AG20443 (cell line): ENCODE measurements at regions not wholly inside any gene's neighbourhood (a gene's known extent, or its start where the extent isn't known, plus 50 kb on each side); places are given as distances from the start of the nearest gene placed in this dataset.
A peak's percentile ranks its signal among the peaks of the same experiment; 100 is the strongest.

ENCODE experiments used
- DNase-seq: peaks from one replicate; pipeline ENCODE4 v3.0.0; 2012; ENCODE audit warnings: low spot score, mixed read lengths

DNA sequence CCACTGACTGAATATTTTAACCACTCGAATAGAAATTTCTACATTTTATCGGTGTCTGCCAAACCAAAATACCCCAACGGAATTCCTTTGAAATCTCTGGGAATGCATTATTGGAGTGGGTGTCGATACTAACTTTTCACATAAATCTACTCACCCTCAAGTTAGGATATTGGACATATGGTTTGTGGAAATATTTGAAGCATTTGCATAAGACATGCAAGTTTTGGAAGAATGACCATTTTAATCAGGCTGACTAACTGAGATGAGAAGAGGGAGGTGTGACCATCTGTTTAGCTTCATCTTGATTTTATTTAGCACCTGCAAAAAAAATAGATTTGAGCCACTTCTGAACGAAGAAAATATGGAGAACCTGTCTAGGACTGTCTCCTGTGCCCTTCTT, 61.2 kb downstream of the KLF6 start:
- DNase-seq: peak; percentile 17

DNA sequence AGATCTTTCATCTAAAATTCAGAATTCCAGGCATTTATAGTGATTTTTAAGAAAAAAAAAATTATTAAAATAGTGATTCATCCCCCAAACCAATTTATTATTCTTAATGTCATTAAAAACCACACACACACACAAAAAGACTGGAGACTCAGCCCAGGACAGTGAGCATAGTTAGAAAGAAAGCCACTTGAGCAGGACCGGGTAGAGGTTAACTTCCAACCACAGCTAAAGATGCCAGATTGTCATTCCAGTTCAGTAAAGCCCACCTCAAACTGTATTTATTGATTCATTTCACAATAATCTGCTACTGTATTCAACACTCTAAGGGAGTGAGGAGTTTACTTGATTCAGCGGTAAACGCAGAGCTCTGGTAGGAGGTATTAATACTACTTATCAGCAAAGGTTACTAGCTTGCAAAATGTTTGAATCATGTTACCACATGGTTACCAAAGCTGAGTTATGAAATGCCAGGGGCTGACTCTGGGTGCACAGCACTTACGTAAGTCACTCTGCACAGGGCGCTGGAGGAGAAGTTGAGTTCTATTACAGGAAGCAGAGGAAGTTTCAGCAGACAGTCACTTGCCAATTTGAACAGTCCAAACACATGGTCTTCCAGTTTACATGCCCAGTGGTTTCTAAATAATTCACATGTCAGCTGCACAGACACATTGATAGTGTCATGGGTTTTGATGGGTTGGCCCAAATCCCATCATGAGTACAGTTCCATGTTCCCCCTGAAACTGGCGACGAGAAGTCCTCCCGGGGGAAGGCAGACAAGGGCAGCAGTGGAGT, 64.6 kb downstream of the KLF6 start:
- peak; percentile 79 for DNase-seq

- DNase-seq: no peak
Observed at GRCh38 chr10:3719024-3719843, 65.8 kb downstream of the KLF6 start.

DNA sequence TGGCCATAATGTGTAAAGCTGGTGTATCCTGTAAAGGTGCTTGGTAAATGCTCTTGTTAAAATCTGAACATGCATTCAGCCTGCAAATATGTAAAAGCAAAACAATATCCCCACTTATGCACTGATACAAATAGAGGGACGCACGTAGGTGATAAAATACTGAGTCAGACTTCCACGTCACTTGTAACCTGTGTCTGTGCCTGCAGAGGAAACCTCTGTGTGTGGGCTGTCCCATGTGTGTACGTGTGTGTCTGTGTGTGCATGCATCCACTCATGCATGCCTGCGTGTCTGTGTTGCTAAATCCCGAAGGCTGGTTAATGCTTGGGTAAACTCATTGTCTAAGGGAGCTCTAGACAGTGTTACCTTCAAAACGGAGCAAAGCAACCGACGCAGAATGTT, 68.9 kb downstream of the KLF6 start:
- DNase-seq: no peak

DNA sequence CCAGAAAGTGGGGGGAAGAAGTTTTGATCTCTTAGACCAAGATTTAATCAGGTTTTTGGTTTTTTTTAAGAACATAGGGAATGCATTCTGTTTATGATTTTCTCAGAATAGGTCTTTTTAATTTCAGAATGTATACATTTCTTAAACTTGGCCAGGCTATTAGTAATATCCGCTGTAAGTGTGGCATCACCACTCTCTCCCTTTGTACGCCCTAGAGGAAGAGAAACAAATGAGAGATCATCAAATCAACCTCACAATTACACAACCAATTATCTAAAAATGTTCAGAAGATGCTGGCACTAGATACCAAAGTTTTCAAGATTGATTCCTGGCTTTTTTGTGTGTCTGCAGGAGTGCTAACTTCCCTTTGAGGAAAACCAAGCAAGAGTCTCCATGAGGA, 70.0 kb downstream of the KLF6 start:
- no peak for DNase-seq

DNA sequence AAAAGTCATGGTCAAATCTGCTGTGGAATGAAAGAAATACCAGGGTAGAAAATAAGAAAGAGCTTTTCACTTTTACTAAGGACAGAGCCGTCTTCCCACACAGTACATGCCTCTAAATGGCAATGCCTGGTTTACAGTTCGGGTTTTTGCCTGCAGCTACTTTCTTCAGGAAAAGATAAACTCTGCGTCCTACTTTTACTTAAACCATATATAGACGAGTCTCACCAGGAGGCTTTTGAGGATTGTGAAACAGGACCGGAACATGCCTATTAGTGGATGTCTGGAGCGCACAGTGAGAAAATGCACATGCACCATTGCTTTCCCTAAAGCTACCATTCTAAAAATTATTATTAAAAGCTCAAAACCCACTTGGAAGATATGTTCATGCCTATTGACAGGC, 70.5 kb downstream of the KLF6 start:
- DNase-seq: no peak

DNA sequence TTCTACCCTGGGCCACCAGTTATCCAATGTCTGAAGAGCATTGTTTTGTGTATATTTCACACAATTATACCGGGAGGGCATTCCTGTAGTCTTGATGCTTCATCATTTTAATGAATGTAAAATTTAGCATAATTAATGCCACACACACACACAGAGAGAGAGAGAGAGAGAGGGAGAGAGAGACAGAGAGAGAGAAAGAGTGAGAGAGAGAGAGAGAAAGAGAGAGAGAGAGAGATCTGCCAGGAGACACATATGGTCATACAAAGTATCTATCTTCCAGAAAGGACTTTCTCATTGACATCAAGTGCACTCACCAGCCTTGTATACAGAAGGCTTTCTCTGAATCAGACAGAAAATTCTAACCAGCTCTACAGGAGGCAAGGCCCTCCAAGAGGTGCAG, 72.3 kb downstream of the KLF6 start:
- no peak for DNase-seq

DNA sequence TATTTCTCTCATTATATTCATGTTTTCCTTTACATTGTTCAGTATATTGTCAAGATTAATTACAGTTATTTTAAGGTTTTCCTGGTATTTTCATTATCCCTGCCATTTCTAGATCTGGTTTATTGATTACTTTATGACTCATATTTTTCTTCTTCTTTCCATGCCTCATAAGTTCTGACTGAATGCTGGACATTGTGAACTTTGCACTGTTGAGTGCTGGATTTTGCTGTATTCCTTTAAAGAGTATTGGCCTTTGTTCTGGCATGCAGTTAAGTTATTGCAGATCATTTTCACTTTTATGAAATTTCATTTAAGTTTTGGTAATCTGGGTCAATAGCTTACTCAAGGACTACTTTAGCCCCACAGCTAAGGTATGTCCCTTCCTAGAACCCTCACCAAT, 73.1 kb downstream of the KLF6 start:
- DNase-seq: no peak

- DNase-seq: no peak
Observed at GRCh38 chr10:3710764-3711163, 74.2 kb downstream of the KLF6 start.

DNA sequence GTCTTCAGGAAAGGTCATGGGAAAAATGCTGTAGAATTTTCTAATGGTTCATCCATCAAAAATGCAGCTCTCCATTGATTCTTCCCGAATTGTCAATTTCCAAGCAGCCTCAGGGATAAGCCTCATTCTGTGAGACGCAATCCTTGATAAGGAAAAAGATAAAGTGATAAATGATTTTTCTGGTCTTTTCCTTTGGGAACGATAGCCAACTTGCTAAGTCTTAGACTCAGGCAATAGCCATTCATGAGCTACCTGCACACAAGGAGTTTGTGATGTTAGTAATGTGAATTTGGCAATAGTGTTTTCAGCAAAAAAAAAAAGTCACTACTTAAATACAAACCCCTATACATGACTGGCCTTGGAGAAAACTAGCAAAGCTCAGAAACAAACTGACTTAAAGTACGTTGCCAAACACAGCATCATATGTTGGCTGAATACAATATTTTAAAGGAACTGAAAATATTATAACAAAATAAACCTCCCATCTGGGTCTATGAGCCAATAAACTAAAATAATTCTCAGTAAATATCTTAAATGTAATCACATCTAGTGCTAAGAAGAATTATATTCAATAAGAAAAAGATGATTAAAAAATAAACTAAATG, 75.5 kb downstream of the KLF6 start:
- no peak for DNase-seq

DNA sequence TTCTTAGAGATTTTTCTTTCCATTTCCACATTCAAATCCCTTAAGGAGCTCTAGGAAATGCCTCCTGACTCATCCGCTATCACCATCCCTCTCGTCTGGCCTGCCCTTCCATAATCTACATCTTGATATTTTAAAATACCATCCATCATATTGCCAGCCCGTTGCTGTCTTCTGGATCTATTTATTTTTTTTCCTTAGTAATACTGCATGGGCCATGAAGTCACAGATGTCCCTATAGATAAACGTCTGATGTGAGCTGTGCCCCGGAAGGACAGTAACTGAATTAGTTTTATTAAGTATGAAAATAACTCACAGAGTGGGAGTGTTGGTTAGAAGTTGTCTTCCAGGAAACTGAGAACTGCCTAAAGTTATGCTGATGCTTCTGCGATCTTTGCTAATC, 76.2 kb downstream of the KLF6 start:
- no peak for DNase-seq

DNA sequence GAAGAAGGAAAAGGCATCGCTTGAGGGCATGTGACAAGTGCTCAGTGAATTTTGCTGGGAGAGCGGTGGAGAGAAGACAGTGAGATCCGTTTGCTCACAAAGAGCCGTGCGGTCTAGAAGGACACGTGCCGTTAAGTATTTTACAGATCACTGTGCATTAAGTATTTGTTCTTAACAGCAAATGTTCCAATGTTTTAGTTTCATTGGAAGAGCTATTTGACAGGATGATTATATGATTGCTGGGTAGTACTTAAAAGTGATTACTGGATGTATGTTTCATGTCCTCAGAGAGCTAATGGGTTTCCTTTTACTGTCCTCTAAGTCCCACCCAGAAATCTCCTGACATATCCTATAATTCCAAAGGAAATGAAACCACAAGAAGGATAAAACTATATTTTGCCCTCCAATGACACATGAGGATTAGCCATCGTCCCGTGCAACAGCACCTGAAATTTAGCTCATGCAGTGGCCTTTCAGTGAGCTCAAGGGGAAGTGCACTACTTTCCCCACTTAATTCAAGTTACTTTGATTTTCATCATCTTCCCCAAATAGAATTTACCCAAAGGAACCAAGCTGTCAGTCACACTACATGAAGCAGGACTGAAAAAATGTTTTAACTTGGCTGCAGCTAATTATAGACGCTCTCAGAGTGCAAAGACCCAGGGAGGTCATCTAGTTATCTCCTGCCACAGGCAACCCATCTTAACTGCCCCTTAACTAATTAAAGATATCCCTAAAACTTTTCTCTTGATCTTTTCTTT, 80.3 kb downstream of the KLF6 start:
- DNase-seq: no peak

GRCh38 chr10:3702569-3702968, 82.4 kb downstream of the KLF6 start:
- no peak for DNase-seq

DNA sequence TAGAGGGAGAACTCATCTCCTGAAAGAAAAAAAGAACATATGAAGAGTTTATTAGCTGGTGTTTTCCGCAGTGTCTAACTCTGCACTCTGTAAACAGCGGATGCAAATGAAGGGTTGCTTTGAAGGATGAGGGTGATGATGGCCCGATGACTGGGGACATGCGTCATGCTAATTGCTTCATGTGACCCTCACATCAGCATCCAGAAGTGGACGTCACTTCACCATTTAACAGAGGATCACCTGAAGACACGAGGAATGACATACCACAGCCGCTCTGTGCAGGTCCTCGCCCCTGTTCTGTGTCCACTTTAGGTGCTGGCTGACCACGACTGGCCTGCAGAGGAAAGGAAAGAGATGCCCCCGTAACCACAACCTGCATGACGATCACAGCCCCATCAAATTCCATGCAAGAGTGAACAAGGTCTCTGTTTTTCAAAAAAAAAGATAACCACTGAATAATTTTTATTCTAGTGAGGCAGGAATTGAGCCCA, 82.9 kb downstream of the KLF6 start:
- DNase-seq: no peak

GRCh38 chr10:3701491-3701890, 83.5 kb downstream of the KLF6 start:
- DNase-seq: peak; percentile 39

DNA sequence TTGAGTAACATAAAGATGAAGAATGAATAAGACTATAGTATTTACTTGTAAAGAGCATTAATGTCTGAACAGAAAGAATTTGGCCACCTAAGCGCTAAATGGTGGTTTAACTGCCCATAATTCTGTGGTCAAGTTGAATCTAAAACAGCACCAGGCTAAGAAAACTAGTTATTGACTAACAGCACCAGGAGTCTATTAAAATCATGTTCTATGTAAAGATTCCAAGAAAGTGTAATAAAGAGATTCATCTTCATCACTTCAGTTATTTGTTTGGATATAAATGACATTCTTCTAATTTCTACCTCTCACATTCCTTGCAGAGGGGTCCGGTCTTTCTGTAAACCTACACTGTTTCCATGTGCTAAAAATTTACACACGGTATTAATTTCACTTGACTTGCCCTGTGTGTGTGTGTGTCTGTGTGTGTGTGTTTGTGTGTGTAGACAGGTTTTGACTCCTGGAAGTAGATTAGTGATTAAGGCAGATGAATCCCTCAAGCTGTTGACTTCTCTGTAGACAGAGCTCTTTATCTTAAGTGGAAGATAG, 84.4 kb downstream of the KLF6 start:
- no peak for DNase-seq

DNA sequence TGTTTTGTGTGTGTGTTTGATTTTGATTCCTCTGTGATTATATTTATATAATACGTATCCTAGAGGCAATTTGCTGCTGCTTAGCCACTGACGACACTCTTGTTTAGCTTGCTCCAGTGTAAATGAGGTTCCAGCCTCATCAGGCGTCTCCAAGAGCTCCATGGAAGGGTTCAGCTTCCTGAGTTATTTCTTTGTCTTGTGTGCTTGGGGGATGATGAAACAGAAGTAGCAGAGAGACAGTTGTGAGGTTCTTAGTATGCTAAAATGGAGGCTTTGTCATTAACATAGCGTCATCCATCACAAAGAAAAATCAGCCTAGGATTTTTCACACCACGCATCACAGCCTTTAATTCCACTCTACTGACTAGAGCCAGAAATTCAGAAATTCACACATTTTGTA, 85.1 kb downstream of the KLF6 start:
- no peak for DNase-seq

DNA sequence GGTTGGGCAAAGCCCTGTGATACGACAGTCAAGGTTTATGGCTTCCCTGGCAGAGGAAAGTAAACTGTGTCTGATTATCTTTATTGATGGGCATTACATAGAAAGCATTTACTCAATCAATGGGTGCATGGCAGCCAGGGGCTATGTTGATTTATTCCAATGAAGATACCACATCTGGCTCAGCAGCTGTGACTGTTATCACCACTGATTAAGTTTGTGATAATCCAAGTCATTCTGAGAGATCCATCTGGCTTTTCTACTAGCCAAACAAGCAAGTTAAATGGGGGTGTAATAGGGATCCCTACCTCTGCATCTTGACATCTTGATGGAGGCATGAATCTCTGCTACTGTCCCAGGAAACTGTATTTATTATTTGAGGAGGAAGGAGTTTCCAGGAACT, 86.7 kb downstream of the KLF6 start:
- DNase-seq: no peak

GRCh38 chr10:3693698-3694080, 91.3 kb downstream of the KLF6 start:
- no peak for DNase-seq

- DNase-seq: no peak
Observed at GRCh38 chr10:3693022-3693697, 91.8 kb downstream of the KLF6 start.

GRCh38 chr10:3692387-3692999, 92.5 kb downstream of the KLF6 start:
- no peak for DNase-seq
